HepG2 (cell line): ENCODE measurements at regions not wholly inside any gene's neighbourhood (a gene's known extent, or its start where the extent isn't known, plus 50 kb on each side); places are given as distances from the start of the nearest gene placed in this dataset.

Experiments used
- ATAC-seq: fragments of 200-7000 bp; cut with Tn5 transposase; 3 replicates; pipeline ENCODE4 v1.9.1; 2020; ENCODE audit warnings: mild to moderate bottlenecking, moderate library complexity
- BruUV-seq: library from RNA; stranded (reverse); fragments of 400-500 nt; replicated peaks from 2 replicates; lab custom pipeline; 2021; lab: Mats Ljungman, UMichigan
- CTCF ChIA-PET: fragments of 300-600 bp; formaldehyde crosslinking; extraction: SDS; loops from one replicate; lab custom pipeline; 2021; ENCODE audit warnings: low total read pairs, inconsistent platforms, low intra/inter-chr PET ratio; lab: Yijun Ruan, JAX
- POLR2A ChIA-PET: fragments of 350-600 bp; sonication (Branson Sonifier 250); formaldehyde crosslinking; loops from one replicate; lab custom pipeline; 2020; ENCODE audit warnings: antibody characterized with exemption, inconsistent platforms; lab: Yijun Ruan, JAX
- DNase-seq: peaks from one replicate; pipeline ENCODE4 v3.0.0-alpha.2; 2015; ENCODE audit warnings: low spot score
- FAIRE-seq: peaks from 3 replicates; lab custom pipeline; 2011; peaks lifted over from hg19 to GRCh38; lab: Jason Lieb, UNC
- H2AFZ ChIP-seq: one replicate; pipeline ENCODE4 v1.6.1; 2011; ENCODE audit warnings: low read length, inconsistent platforms
- H3K27ac ChIP-seq: fragments of 300-600 bp; 3 replicates; pipeline ENCODE4 v1.8.0; 2011; ENCODE audit warnings: mixed run types, mild to moderate bottlenecking, mixed read lengths, low read length, inconsistent platforms; ENCODE audit not compliant: insufficient read depth; ENCODE audit errors: extremely low read length
- H3K27me3 ChIP-seq, 2 experiments: fragments of 200-600 bp in 1 of 2; 2 replicates in 1 of 2; 3 replicates in 1 of 2; pipeline versions ENCODE4 v1.6.0 to v1.8.0; 2011; ENCODE audit warnings: low read length in 2 of 2, mild to moderate bottlenecking in 2 of 2, moderate library complexity in 2 of 2, inconsistent platforms in 1 of 2; ENCODE audit not compliant: insufficient read depth in 2 of 2, control insufficient read depth in 1 of 2
- H3K36me3 ChIP-seq, 2 experiments: fragments of 200-600 bp in 1 of 2; replicated peaks in 1 of 2; 2 replicates in 1 of 2; 3 replicates in 1 of 2; pipeline versions ENCODE4 v1.5.1 to v1.8.0; 2011; ENCODE audit warnings: low read length in 2 of 2, inconsistent platforms in 1 of 2; ENCODE audit not compliant: insufficient read depth in 2 of 2, control insufficient read depth in 1 of 2
- H3K4me1 ChIP-seq: 2 replicates; pipeline ENCODE4 v1.5.1; 2012; ENCODE audit warnings: low read length, inconsistent platforms; ENCODE audit not compliant: insufficient read depth
- H3K4me2 ChIP-seq: 2 replicates; pipeline ENCODE4 v1.6.0; 2011; ENCODE audit warnings: low read depth, low read length, inconsistent platforms
- H3K4me3 ChIP-seq, 3 experiments: fragments of 200-600 bp in 1 of 3; sonication (generic), shearing (Covaris generic) in 1 of 3; replicated peaks in 1 of 3; 2 replicates each; pipeline ENCODE4 v1.5.1; 2011 to 2016; ENCODE audit warnings: low read length in 3 of 3, inconsistent platforms in 2 of 3, low read depth in 2 of 3, mild to moderate bottlenecking in 2 of 3, control low read depth in 1 of 3, mixed read lengths in 1 of 3; ENCODE audit not compliant: insufficient read depth in 1 of 3
- H3K79me2 ChIP-seq: one replicate; pipeline ENCODE4 v1.6.1; 2011; ENCODE audit warnings: low read length, inconsistent platforms; ENCODE audit not compliant: insufficient read depth
- H3K9ac ChIP-seq: 2 replicates; pipeline ENCODE4 v1.6.0; 2011; ENCODE audit warnings: mild to moderate bottlenecking, low read depth, low read length, inconsistent platforms; ENCODE audit not compliant: insufficient read depth
- H3K9me3 ChIP-seq: 2 replicates; pipeline ENCODE4 v1.5.1; 2012; ENCODE audit warnings: mild to moderate bottlenecking, low read length
- H4K20me1 ChIP-seq: 2 replicates; pipeline ENCODE4 v1.6.0; 2011; ENCODE audit warnings: inconsistent platforms, mild to moderate bottlenecking, low read length, moderate library complexity; ENCODE audit not compliant: insufficient read depth
- ARID4A ChIP-seq: sonication (generic); formaldehyde crosslinking; IDR thresholded peaks from 2 replicates; pipeline ENCODE4 v1.5.0; 2020; ENCODE audit warnings: mild to moderate bottlenecking, missing genetic modification reagents, borderline replicate concordance
- ETS1 ChIP-seq: sonication (generic); formaldehyde crosslinking; IDR thresholded peaks from 2 replicates; pipeline ENCODE4 v1.4.0; 2020; ENCODE audit warnings: missing genetic modification reagents
- MED1 ChIP-seq: sonication (generic); formaldehyde crosslinking; IDR thresholded peaks from 2 replicates; pipeline ENCODE4 v1.4.0; 2020; ENCODE audit warnings: missing genetic modification reagents
- RBFOX2 ChIP-seq: fragments of 200-400 bp; formaldehyde crosslinking; IDR thresholded peaks from 2 replicates; pipeline ENCODE4 v1.6.1; 2017; ENCODE audit warnings: low read depth, mild to moderate bottlenecking, low read length
- SATB2 ChIP-seq: sonication (generic); formaldehyde crosslinking; IDR thresholded peaks from 2 replicates; pipeline ENCODE4 v1.5.0; 2020; ENCODE audit warnings: missing genetic modification reagents
- ZFX ChIP-seq: sonication (generic); formaldehyde crosslinking; IDR thresholded peaks from 2 replicates; pipeline ENCODE4 v1.4.0; 2020; ENCODE audit warnings: mild to moderate bottlenecking, low read depth, missing genetic modification reagents, moderate library complexity
- ZNF253 ChIP-seq: sonication (generic); formaldehyde crosslinking; IDR thresholded peaks from 2 replicates; pipeline ENCODE4 v1.8.0; 2022; ENCODE audit warnings: mild to moderate bottlenecking, missing genetic modification reagents, borderline replicate concordance
- WGBS: methylation state at CpG from one replicate; pipeline ENCODE4 v1.1.6; 2017; ENCODE audit warnings: low lambda C conversion rate; 5-methylcytosine and 5-hydroxymethylcytosine counted together
- in situ Hi-C: cut with HindIII; loops from 2 replicates; pipeline ENCODE4 v1.10.0; 2017; ENCODE audit warnings: low pct_unique_long_range_greater_than_20kb; ENCODE audit not compliant: extremely low pct_ligation_motif_present
- intact Hi-C: fragments of 100-400 bp; cut with micrococcal nuclease; formaldehyde crosslinking; loops from one replicate; pipeline ENCODE4 v1.10.0; 2022; ENCODE audit not compliant: unreplicated experiment

- intact Hi-C loops (no loop called here), in situ Hi-C loops (no loop called here)
- Histone ChIP-seq H3K4me1 (no peaks in the 10 kb centered on the region), H3K4me2 (no peak overlapping the region), H3K4me3 (no peak overlapping the region), H3K9ac (no peak overlapping the region), H3K27me3 (no peaks in the 10 kb centered on the region; a peak in 1 of 5 replicates), H3K36me3 (no peaks in the 10 kb centered on the region), H3K27ac (no peak overlapping the region), H3K79me2 (no peaks in the 10 kb centered on the region), H3K9me3 (no peaks in the 10 kb centered on the region), H4K20me1 (no peaks in the 10 kb centered on the region), H2AFZ (no peak overlapping the region)
- TF ChIP-seq ARID4A (CRISPR knock-in tag) = no peak
- no peak for TF ChIP-seq RBFOX2
- no peak for TF ChIP-seq MED1 (CRISPR knock-in tag)
- no peak for TF ChIP-seq ZFX (CRISPR knock-in tag)
- TF ChIP-seq SATB2 (CRISPR knock-in tag) = no peak
- TF ChIP-seq ETS1 (CRISPR knock-in tag) = no peak
- TF ChIP-seq ZNF253 (CRISPR knock-in tag) = no peak
- no peak for DNase-seq
- ChIA-PET POLR2A (no interaction called here), CTCF (no interaction called here)
- no TSS peak for BruUV-seq
- no peak for FAIRE-seq
- no peak for ATAC-seq
- 13% methylated on average over 9 of the region's 9 CpGs for WGBS
Observed at GRCh38 chr7:42685911-42686310, 226.0 kb downstream of the C7orf25 start.
